Stomach (tissue), 8 donors: ENCODE measurements at regions not wholly inside any gene's neighbourhood (a gene's known extent, or its start where the extent isn't known, plus 50 kb on each side); places are given as distances from the start of the nearest gene placed in this dataset.

ENCODE experiments used
- DNase-seq, 2 donors: peaks; one replicate each; pipeline versions ENCODE4 v3.0.0 to v3.0.0-alpha.2; 2013 to 2019
- H3K27ac ChIP-seq, 5 donors: fragments of 200-600 bp in 4 of 5; sonication (generic) in 4 of 5; one replicate each; pipeline ENCODE4 v1.5.1; 2013 to 2019; ENCODE audit warnings: mild to moderate bottlenecking in 1 of 5, moderate library complexity in 1 of 5
- H3K27me3 ChIP-seq, 3 donors: fragments of 200-600 bp; sonication (generic); one replicate each; pipeline ENCODE4 v1.5.1; 2017 to 2019; ENCODE audit warnings: mixed run types in 1 of 3
- H3K36me3 ChIP-seq, 4 donors: fragments of 200-600 bp; sonication (generic); 1 replicate in 3 of 4; 2 replicates in 1 of 4; pipeline ENCODE4 v1.5.1; 2016 to 2019
- H3K4me1 ChIP-seq, 4 donors: fragments of 200-600 bp; sonication (generic); one replicate each; pipeline ENCODE4 v1.5.1; 2016 to 2019
- H3K4me3 ChIP-seq, 4 donors: fragments of 200-600 bp; sonication (generic) in 3 of 4; one replicate each; pipeline ENCODE4 v1.5.1; 2016 to 2019; ENCODE audit warnings: mild to moderate bottlenecking in 1 of 4
- H3K9me3 ChIP-seq, 4 donors: fragments of 200-600 bp; sonication (generic); one replicate each; pipeline ENCODE4 v1.5.1; 2016 to 2019
- EP300 ChIP-seq: sonication (generic); formaldehyde crosslinking; IDR thresholded peaks from one replicate; pipeline ENCODE4 v1.6.1; 2017; ENCODE audit warnings: antibody characterized with exemption
- POLR2A ChIP-seq, 4 donors: fragments of 450-650 bp; IDR thresholded peaks; one replicate each; pipeline ENCODE4 v1.6.1; 2016; ENCODE audit warnings: antibody characterized with exemption in 4 of 4, control low read depth in 2 of 4, mild to moderate bottlenecking in 1 of 4, moderate library complexity in 1 of 4
- POLR2AphosphoS5 ChIP-seq, 3 donors: sonication (generic); formaldehyde crosslinking; IDR thresholded peaks; one replicate each; pipeline ENCODE4 v1.6.1; 2016; ENCODE audit warnings: antibody characterized with exemption in 3 of 3
- WGBS, 5 donors: extraction: QIAGEN DNeasy Blood & Tissue Kit in 3 of 5; methylation state at CpG; one replicate each; pipeline versions ENCODE4 v1.1.5 to v1.1.7; 2013 to 2018; 5-methylcytosine and 5-hydroxymethylcytosine counted together
- intact Hi-C: fragments of 100-400 bp; cut with DNase I; formaldehyde crosslinking; loops from one replicate; pipeline ENCODE4 v1.15.1; 2023; ENCODE audit warnings: low total_unique reads
- TF ChIP-seq, protein P1 (sequence below), 7 experiments: fragments of 450-650 bp in 4 of 7; fragments of 200-600 bp in 3 of 7; sonication (generic) in 3 of 7; IDR thresholded peaks; one replicate each; pipeline ENCODE4 v1.5.1; 2016 to 2019; ENCODE audit warnings: antibody characterized with exemption in 7 of 7, control low read depth in 2 of 7, mild to moderate bottlenecking in 1 of 7
- donor health status: healthy with polysubstance abuse.
- donor health status: Bipolar disorder and iron deficiency.
- donor health status: healthy.

DNA sequence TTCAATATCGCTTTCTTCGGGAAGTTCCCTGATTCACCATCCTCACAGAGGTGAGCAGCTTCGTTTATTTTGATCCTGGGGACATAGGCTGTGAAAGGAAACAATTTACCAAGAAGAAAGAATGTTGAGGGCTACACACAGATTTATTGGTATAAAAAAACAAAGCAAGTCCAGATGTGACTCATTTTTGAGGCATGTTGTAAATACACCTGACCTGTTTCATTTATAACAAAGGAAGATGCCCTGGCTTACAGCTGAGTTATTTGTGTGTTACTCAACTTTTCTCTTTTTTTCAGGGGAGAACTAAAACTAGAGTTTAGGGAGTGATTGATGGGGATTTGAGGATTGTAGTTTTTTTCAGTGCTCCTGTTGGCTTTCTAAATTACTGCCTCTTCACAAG is 489.5 kb downstream of the CBLN4 start:
- DNase-seq = no peak
- H3K9me3 ChIP-seq = no peaks in the 10 kb centered on the region
- H3K4me3 ChIP-seq = no peak overlapping the region
- WGBS, 5 donors = 33 to 42% (median 41%) methylated on average over 3 of the region's 3 CpGs
- intact Hi-C loops = no loop called here
- H3K27me3 ChIP-seq = no peaks in the 10 kb centered on the region
- no peaks in the 10 kb centered on the region for H3K36me3 ChIP-seq
- no peaks in the 10 kb centered on the region for H3K4me1 ChIP-seq
- no peak overlapping the region for H3K27ac ChIP-seq
- no peak for TF ChIP-seq EP300
- TF ChIP-seq, protein P1, sequence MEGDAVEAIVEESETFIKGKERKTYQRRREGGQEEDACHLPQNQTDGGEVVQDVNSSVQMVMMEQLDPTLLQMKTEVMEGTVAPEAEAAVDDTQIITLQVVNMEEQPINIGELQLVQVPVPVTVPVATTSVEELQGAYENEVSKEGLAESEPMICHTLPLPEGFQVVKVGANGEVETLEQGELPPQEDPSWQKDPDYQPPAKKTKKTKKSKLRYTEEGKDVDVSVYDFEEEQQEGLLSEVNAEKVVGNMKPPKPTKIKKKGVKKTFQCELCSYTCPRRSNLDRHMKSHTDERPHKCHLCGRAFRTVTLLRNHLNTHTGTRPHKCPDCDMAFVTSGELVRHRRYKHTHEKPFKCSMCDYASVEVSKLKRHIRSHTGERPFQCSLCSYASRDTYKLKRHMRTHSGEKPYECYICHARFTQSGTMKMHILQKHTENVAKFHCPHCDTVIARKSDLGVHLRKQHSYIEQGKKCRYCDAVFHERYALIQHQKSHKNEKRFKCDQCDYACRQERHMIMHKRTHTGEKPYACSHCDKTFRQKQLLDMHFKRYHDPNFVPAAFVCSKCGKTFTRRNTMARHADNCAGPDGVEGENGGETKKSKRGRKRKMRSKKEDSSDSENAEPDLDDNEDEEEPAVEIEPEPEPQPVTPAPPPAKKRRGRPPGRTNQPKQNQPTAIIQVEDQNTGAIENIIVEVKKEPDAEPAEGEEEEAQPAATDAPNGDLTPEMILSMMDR (IDR thresholded peaks at IDR 0.05) = no peak
- no peak for TF ChIP-seq POLR2AphosphoS5 (IDR thresholded peaks at IDR 0.05)
- TF ChIP-seq POLR2A (IDR thresholded peaks at IDR 0.05) = no peak

DNA sequence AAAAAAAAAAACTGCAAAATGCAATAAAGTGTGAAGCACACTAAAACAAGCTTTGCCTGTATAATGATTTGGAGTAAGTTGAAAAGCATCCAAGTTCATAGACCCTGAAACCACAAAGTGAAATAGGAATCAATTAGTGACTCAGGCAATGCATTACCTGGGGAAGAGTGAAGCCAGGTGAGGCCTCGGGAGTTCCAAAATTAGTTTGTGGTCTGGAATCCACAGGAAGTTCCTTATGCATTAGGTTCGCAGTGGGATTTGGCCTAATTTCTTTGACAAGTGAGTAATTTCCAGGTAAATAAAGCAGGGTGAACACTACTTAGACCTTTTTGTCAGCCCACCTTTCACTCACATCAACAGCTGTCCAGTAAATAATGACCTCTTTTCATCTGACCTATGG is 490.8 kb downstream of the CBLN4 start:
- H3K4me1 ChIP-seq = no peaks in the 10 kb centered on the region
- no peak for DNase-seq
- no peak overlapping the region for H3K4me3 ChIP-seq
- no peaks in the 10 kb centered on the region for H3K9me3 ChIP-seq
- no peaks in the 10 kb centered on the region for H3K36me3 ChIP-seq
- no peak for TF ChIP-seq EP300
- TF ChIP-seq, protein P1 (IDR thresholded peaks at IDR 0.05) = no peak
- TF ChIP-seq POLR2A (IDR thresholded peaks at IDR 0.05) = no peak
- no peak for TF ChIP-seq POLR2AphosphoS5 (IDR thresholded peaks at IDR 0.05)
- intact Hi-C loops = no loop called here
- WGBS, 5 donors = 50 to 67% (median 63%) methylated on average over 2 of the region's 2 CpGs
- H3K27me3 ChIP-seq = no peaks in the 10 kb centered on the region
- H3K27ac ChIP-seq = no peak overlapping the region

DNA sequence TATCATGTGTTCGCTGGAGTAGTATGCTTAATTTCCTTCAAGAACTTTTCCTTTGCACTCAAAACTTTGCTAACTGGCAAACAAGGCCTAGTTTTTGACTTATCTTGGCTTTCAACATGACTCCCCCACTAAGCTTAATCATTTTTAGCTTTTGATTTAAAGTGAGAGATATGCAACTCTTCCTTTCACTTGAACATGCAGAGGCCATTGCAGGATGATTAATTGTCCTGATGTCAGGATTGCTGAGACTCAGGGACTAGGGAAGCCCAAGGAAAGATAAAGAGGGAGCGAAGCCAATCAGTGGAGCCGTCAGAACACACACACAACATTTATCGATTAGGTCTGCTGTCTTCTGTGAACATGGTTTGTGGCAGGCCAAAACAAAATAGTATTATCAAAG is 491.4 kb downstream of the CBLN4 start:
- TF ChIP-seq POLR2A (IDR thresholded peaks at IDR 0.05) (no peak), EP300 (no peak), POLR2AphosphoS5 (IDR thresholded peaks at IDR 0.05) (no peak)
- TF ChIP-seq, protein P1 (IDR thresholded peaks at IDR 0.05) = no peak
- 50 to 69% (median 58%) methylated on average over 4 of the region's 4 CpGs for WGBS, 5 donors
- Histone ChIP-seq H3K27me3 (no peaks in the 10 kb centered on the region), H3K9me3 (no peaks in the 10 kb centered on the region), H3K36me3 (no peaks in the 10 kb centered on the region), H3K27ac (no peak overlapping the region), H3K4me1 (no peaks in the 10 kb centered on the region), H3K4me3 (no peak overlapping the region)
- intact Hi-C loops = no loop called here
- peak in 1 of 2 donors; percentile 10 for DNase-seq

DNA sequence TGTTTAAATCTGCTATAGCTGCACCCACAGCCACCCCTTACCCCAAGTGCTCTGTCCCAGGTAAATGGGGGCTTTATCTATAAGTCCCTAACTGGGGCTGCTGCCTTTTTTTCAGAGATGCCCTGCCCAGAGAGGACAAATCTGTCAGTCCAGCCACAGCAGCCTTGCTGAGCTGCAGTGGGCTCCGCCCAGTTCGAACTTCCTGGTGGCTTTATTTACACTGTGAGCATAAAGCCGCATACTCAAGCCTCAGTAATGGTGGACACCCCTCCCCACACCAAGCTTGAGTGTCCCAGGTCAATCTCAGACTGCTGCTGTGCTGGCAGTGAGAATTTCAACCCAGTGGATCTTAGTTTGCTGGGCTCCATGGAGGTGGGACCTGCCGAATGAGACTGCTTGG is 505.2 kb downstream of the CBLN4 start:
- TF ChIP-seq, protein P1 (IDR thresholded peaks at IDR 0.05) = no peak
- no peak for TF ChIP-seq POLR2A (IDR thresholded peaks at IDR 0.05)
- peaks cover 0 to 6% (median 0%) of the 10 kb centered on the region in 3 donors for H3K27me3 ChIP-seq
- no peaks in the 10 kb centered on the region for H3K4me1 ChIP-seq
- H3K4me3 ChIP-seq = no peak overlapping the region
- H3K36me3 ChIP-seq = no peaks in the 10 kb centered on the region
- peak in 1 of 2 donors; percentile 20 for DNase-seq
- 44 to 58% (median 47%) methylated on average over 4 of the region's 4 CpGs for WGBS, 5 donors
- H3K27ac ChIP-seq = no peak overlapping the region
- peaks cover 0 to 17% (median 11%) of the 10 kb centered on the region in 4 donors for H3K9me3 ChIP-seq
- intact Hi-C loops = no loop called here
